HEK293 (cell line): ENCODE measurements at regions not wholly inside any gene's neighbourhood (a gene's known extent, or its start where the extent isn't known, plus 50 kb on each side); places are given as distances from the start of the nearest gene placed in this dataset.
"Not testable (repeated sequence)": the region's sequence is repeated elsewhere in the genome, so short reads cannot be mapped to it uniquely, and the experiment has no call there.

ENCODE experiments used
- CTCF ChIA-PET: fragments of 350-600 bp; formaldehyde crosslinking; extraction: SDS; loops from one replicate; lab custom pipeline; 2021; ENCODE audit warnings: antibody characterized with exemption; lab: Yijun Ruan, JAX
- POLR2A ChIA-PET: fragments of 300-600 bp; formaldehyde crosslinking; extraction: SDS; loops from one replicate; lab custom pipeline; 2020; ENCODE audit warnings: antibody characterized with exemption, inconsistent platforms; lab: Yijun Ruan, JAX
- H3K27ac ChIP-seq: fragments of 200-500 bp; sonication (Bioruptor generic); 2 replicates; pipeline ENCODE4 v1.5.1; 2014; ENCODE audit warnings: low read depth, low read length, control low read depth, inconsistent platforms; ENCODE audit errors: extremely low read depth
- H3K36me3 ChIP-seq, 2 experiments: fragments of 200-500 bp in 1 of 2; sonication (Bioruptor generic) in 1 of 2; 1 replicate in 1 of 2; 2 replicates in 1 of 2; pipeline ENCODE4 v1.5.1; 2014 to 2017; ENCODE audit warnings: inconsistent platforms in 2 of 2, low read length in 2 of 2; ENCODE audit not compliant: control insufficient read depth in 2 of 2, insufficient read depth in 1 of 2
- H3K4me1 ChIP-seq: fragments of 200-500 bp; sonication (Bioruptor generic); 2 replicates; pipeline ENCODE4 v1.5.1; 2014; ENCODE audit warnings: mild to moderate bottlenecking, low read length, inconsistent platforms; ENCODE audit not compliant: control insufficient read depth, insufficient read depth
- H3K4me3 ChIP-seq: 2 replicates; pipeline ENCODE4 v1.5.1; 2011; ENCODE audit warnings: low read depth, mild to moderate bottlenecking, control low read depth, low read length, moderate library complexity
- H3K9me3 ChIP-seq: fragments of 200-500 bp; sonication (Bioruptor generic); 2 replicates; pipeline ENCODE4 v1.5.1; 2014; ENCODE audit warnings: low read depth, low read length, inconsistent platforms; ENCODE audit not compliant: control insufficient read depth, insufficient read depth
- BCL11A ChIP-seq: fragments of 450-650 bp; formaldehyde crosslinking; IDR thresholded peaks from 2 replicates; pipeline ENCODE4 v1.5.1; 2016; ENCODE audit warnings: low read depth, missing biosample characterization, missing genetic modification characterization
- FEZF1 ChIP-seq: fragments of 450-650 bp; formaldehyde crosslinking; IDR thresholded peaks from 2 replicates; pipeline ENCODE4 v1.5.1; 2016; ENCODE audit warnings: missing biosample characterization, missing genetic modification characterization
- GLI4 ChIP-seq: fragments of 450-650 bp; formaldehyde crosslinking; IDR thresholded peaks from 2 replicates; pipeline ENCODE4 v1.5.1; 2016; ENCODE audit warnings: missing biosample characterization, missing genetic modification characterization
- HOXA7 ChIP-seq: sonication (generic); formaldehyde crosslinking; IDR thresholded peaks from 2 replicates; pipeline ENCODE4 v1.8.1; 2022; ENCODE audit warnings: missing genetic modification reagents, borderline replicate concordance
- HOXD13 ChIP-seq: sonication (generic); formaldehyde crosslinking; IDR thresholded peaks from 2 replicates; pipeline ENCODE4 v1.8.0; 2022; ENCODE audit warnings: missing genetic modification reagents, borderline replicate concordance
- KLF10 ChIP-seq: fragments of 450-650 bp; IDR thresholded peaks from 2 replicates; pipeline ENCODE4 v1.5.1; 2018; ENCODE audit warnings: missing biosample characterization, mild to moderate bottlenecking, missing genetic modification characterization
- MEIS1 ChIP-seq: sonication (generic); formaldehyde crosslinking; IDR thresholded peaks from 2 replicates; pipeline ENCODE4 v1.8.1; 2022; ENCODE audit warnings: missing genetic modification reagents, mild to moderate bottlenecking, borderline replicate concordance
- MYNN ChIP-seq: fragments of 450-650 bp; formaldehyde crosslinking; IDR thresholded peaks from 2 replicates; pipeline ENCODE4 v1.5.1; 2016; ENCODE audit warnings: missing biosample characterization, missing genetic modification characterization, borderline replicate concordance
- PRDM10 ChIP-seq: fragments of 450-650 bp; formaldehyde crosslinking; IDR thresholded peaks from 2 replicates; pipeline ENCODE4 v1.5.1; 2016; ENCODE audit warnings: missing biosample characterization, missing genetic modification characterization
- ZBTB17 ChIP-seq: fragments of 450-650 bp; formaldehyde crosslinking; IDR thresholded peaks from 2 replicates; pipeline ENCODE4 v1.5.1; 2016; ENCODE audit warnings: missing biosample characterization, missing genetic modification characterization
- ZBTB20 ChIP-seq: fragments of 450-650 bp; formaldehyde crosslinking; IDR thresholded peaks from 2 replicates; pipeline ENCODE4 v1.5.1; 2016; ENCODE audit warnings: missing biosample characterization, missing genetic modification characterization
- ZNF18 ChIP-seq: fragments of 450-650 bp; formaldehyde crosslinking; IDR thresholded peaks from 2 replicates; pipeline ENCODE4 v1.5.1; 2016; ENCODE audit warnings: missing biosample characterization, missing genetic modification characterization
- ZNF19 ChIP-seq: fragments of 450-650 bp; formaldehyde crosslinking; IDR thresholded peaks from 2 replicates; pipeline ENCODE4; 2016; ENCODE audit warnings: missing biosample characterization, missing genetic modification characterization, low read depth
- ZNF350 ChIP-seq: fragments of 450-650 bp; formaldehyde crosslinking; IDR thresholded peaks from 2 replicates; pipeline ENCODE4 v1.5.0; 2017; ENCODE audit warnings: missing biosample characterization, mild to moderate bottlenecking, missing genetic modification characterization
- ZNF366 ChIP-seq: fragments of 450-650 bp; formaldehyde crosslinking; conservative IDR thresholded peaks from 2 replicates; pipeline ENCODE4 v1.5.1; 2016; ENCODE audit warnings: missing biosample characterization, missing genetic modification characterization
- ZNF600 ChIP-seq: fragments of 450-650 bp; formaldehyde crosslinking; IDR thresholded peaks from 2 replicates; pipeline ENCODE4 v1.5.1; 2016; ENCODE audit warnings: missing biosample characterization, missing genetic modification characterization
- ZNF639 ChIP-seq: fragments of 450-650 bp; formaldehyde crosslinking; IDR thresholded peaks from 2 replicates; pipeline ENCODE4 v1.5.1; 2016; ENCODE audit warnings: missing biosample characterization, missing genetic modification characterization
- ZNF837 ChIP-seq: fragments of 450-650 bp; formaldehyde crosslinking; IDR thresholded peaks from 2 replicates; pipeline ENCODE4 v1.5.1; 2016; ENCODE audit warnings: missing biosample characterization, missing genetic modification characterization
- ZSCAN30 ChIP-seq: fragments of 450-650 bp; IDR thresholded peaks from 2 replicates; pipeline ENCODE4 v1.5.1; 2018; ENCODE audit warnings: missing biosample characterization, mild to moderate bottlenecking, missing genetic modification characterization, moderate library complexity

- no peak overlapping the region for H3K27ac ChIP-seq
- CTCF ChIA-PET: interaction anchor here (3.0 to 4.2 kb wide), 2 partner anchors 13 to 33 kb away, joined by 18 to 28 read pairs; no protein-coding TSS in a partner anchor
- H3K4me1 ChIP-seq: no peaks in the 10 kb centered on the region
- H3K4me3 ChIP-seq: no peak overlapping the region
- TF ChIP-seq MYNN (no peak), ZNF18 (tag by site-specific recombination) (no peak), ZBTB17 (tag by site-specific recombination) (no peak), ZBTB20 (tag by site-specific recombination) (no peak), ZNF639 (tag by site-specific recombination) (no peak), ZNF350 (no peak), PRDM10 (tag by site-specific recombination) (0 out of 2 replicates have a peak, but pooled peaks have one; percentile 22)
- no peaks in the 10 kb centered on the region for H3K9me3 ChIP-seq
- H3K36me3 ChIP-seq: no peaks in the 10 kb centered on the region
- POLR2A ChIA-PET: no interaction called here
Observed at GRCh38 chr10:77724820-77725219, 87.2 kb upstream of the KCNMA1 start.

- Histone ChIP-seq H3K4me1 (no peaks in the 10 kb centered on the region), H3K4me3 (no peak overlapping the region), H3K36me3 (no peaks in the 10 kb centered on the region), H3K27ac (no peak overlapping the region), H3K9me3 (no peaks in the 10 kb centered on the region)
- ChIA-PET POLR2A (no interaction called here), CTCF (interaction anchor here (1.0 to 4.2 kb wide), 6 partner anchors 10 to 60 kb away, joined by 3 to 28 read pairs (median 5); no protein-coding TSS in a partner anchor)
- no peak for TF ChIP-seq KLF10 (tag by site-specific recombination)
- no peak for TF ChIP-seq MEIS1
- TF ChIP-seq GLI4 (tag by site-specific recombination): no peak
- TF ChIP-seq ZNF837 (tag by site-specific recombination): no peak
- TF ChIP-seq ZNF19 (tag by site-specific recombination): no peak
- no peak for TF ChIP-seq HOXA7 (CRISPR knock-in tag)
- TF ChIP-seq ZSCAN30 (tag by site-specific recombination): no peak
- TF ChIP-seq BCL11A (tag by site-specific recombination): no peak
- no peak for TF ChIP-seq ZNF600
- no peak for TF ChIP-seq HOXD13 (CRISPR knock-in tag)
Observed at GRCh38 chr10:77723376-77723775, 85.8 kb upstream of the KCNMA1 start.

GRCh38 chr10:77722956-77723355 is 85.3 kb upstream of the KCNMA1 start:
- H3K4me3 ChIP-seq, H3K4me1 ChIP-seq, POLR2A ChIA-PET, H3K9me3 ChIP-seq, H3K27ac ChIP-seq, H3K36me3 ChIP-seq: not testable (repeated sequence)
- TF ChIP-seq ZBTB17 (tag by site-specific recombination): peak; percentile 74
- peak; percentile 42; the same call in 1 of the 2 replicates for TF ChIP-seq FEZF1 (tag by site-specific recombination)
- peak; percentile 58 for TF ChIP-seq ZNF366
- CTCF ChIA-PET: interaction anchor here (0.6 to 4.2 kb wide), 7 partner anchors 9 to 60 kb away, joined by 3 to 28 read pairs (median 6); no protein-coding TSS in a partner anchor
